Erythroblast (primary cell): ENCODE measurements at regions not wholly inside any gene's neighbourhood (a gene's known extent, or its start where the extent isn't known, plus 50 kb on each side); places are given as distances from the start of the nearest gene placed in this dataset.

Experiments
- GATA1 ChIP-seq: IDR thresholded peaks from 2 replicates; pipeline ENCODE4 v1.6.1; 2011; ENCODE audit warnings: low read depth, mild to moderate bottlenecking, control low read depth, low read length, moderate library complexity
- POLR2A ChIP-seq: IDR thresholded peaks from 2 replicates; pipeline ENCODE4 v1.6.1; 2011; ENCODE audit warnings: mild to moderate bottlenecking, low read length

DNA sequence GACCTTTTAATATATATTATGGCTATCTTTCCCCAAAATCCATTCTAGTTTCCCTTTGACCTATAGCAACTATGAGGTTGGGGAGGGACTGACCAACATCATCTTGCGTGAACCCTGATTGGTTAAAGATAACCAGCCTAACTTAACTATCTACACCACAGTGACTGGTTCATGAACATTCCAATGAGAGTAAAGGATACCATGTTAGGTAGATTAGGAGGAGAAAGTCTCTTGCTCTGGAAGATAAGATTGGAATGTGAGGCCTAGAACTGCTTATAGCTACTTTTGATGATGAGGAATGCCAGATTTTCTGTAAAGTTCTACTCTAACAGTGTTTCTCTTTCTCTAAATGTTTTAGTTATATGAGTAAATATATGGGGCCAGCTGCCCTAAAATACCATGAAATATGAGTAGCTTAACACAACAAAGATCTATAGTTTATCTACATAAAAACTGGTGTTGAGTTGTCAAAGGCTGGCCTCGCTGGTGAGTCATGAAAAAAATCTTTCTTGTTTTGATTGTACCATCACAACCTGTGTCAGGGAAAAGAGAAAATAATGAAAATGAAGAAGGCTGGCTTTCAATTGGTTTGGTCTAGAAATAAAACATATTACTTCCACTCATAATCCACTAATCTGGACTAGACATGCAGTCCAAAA, 481.4 kb downstream of the NSUN3 start:
- TF ChIP-seq POLR2A (no peak), GATA1 (no peak)
